ENCODE measurements at regions not wholly inside any gene's neighbourhood (a gene's known extent, or its start where the extent isn't known, plus 50 kb on each side); places are given as distances from the start of the nearest gene placed in this dataset.

DNA sequence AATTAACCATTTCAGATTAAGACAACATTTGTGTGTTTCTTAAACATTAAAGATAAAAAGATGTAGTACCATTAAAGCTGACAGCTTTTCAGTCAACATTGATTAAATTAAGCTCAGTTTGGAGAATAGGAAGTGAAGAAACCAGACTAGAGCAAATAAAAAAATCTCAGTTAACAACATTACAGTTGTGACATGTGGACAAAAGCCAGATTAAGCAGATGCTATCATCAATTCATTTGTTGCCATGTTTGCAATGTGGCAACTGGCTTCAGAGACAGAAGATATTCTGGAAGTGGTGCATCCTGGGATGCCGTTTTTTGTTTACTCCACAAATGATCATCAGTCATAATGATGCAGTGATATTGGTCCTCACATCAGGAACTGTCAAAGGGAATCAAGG lies 70.3 kb upstream of the CNTLN start:
- TF ChIP-seq, protein P1, sequence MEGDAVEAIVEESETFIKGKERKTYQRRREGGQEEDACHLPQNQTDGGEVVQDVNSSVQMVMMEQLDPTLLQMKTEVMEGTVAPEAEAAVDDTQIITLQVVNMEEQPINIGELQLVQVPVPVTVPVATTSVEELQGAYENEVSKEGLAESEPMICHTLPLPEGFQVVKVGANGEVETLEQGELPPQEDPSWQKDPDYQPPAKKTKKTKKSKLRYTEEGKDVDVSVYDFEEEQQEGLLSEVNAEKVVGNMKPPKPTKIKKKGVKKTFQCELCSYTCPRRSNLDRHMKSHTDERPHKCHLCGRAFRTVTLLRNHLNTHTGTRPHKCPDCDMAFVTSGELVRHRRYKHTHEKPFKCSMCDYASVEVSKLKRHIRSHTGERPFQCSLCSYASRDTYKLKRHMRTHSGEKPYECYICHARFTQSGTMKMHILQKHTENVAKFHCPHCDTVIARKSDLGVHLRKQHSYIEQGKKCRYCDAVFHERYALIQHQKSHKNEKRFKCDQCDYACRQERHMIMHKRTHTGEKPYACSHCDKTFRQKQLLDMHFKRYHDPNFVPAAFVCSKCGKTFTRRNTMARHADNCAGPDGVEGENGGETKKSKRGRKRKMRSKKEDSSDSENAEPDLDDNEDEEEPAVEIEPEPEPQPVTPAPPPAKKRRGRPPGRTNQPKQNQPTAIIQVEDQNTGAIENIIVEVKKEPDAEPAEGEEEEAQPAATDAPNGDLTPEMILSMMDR (IDR thresholded peaks at IDR 0.05): no peak
- no peak for TF ChIP-seq POLR2A (IDR thresholded peaks at IDR 0.05)

Data from right lobe of liver (tissue), 4 donors.